Stomach (tissue), 8 donors: ENCODE measurements at regions not wholly inside any gene's neighbourhood (a gene's known extent, or its start where the extent isn't known, plus 50 kb on each side); places are given as distances from the start of the nearest gene placed in this dataset.

Experiments used
- DNase-seq, 2 donors: peaks; one replicate each; pipeline versions ENCODE4 v3.0.0 to v3.0.0-alpha.2; 2013 to 2019
- H3K27ac ChIP-seq, 5 donors: fragments of 200-600 bp in 4 of 5; sonication (generic) in 4 of 5; one replicate each; pipeline ENCODE4 v1.5.1; 2013 to 2019; ENCODE audit warnings: mild to moderate bottlenecking in 1 of 5, moderate library complexity in 1 of 5
- H3K27me3 ChIP-seq, 3 donors: fragments of 200-600 bp; sonication (generic); one replicate each; pipeline ENCODE4 v1.5.1; 2017 to 2019; ENCODE audit warnings: mixed run types in 1 of 3
- H3K36me3 ChIP-seq, 4 donors: fragments of 200-600 bp; sonication (generic); 1 replicate in 3 of 4; 2 replicates in 1 of 4; pipeline ENCODE4 v1.5.1; 2016 to 2019
- H3K4me1 ChIP-seq, 4 donors: fragments of 200-600 bp; sonication (generic); one replicate each; pipeline ENCODE4 v1.5.1; 2016 to 2019
- H3K4me3 ChIP-seq, 4 donors: fragments of 200-600 bp; sonication (generic) in 3 of 4; one replicate each; pipeline ENCODE4 v1.5.1; 2016 to 2019; ENCODE audit warnings: mild to moderate bottlenecking in 1 of 4
- H3K9me3 ChIP-seq, 4 donors: fragments of 200-600 bp; sonication (generic); one replicate each; pipeline ENCODE4 v1.5.1; 2016 to 2019
- CTCF ChIP-seq, 7 experiments: fragments of 450-650 bp in 4 of 7; fragments of 200-600 bp in 3 of 7; sonication (generic) in 3 of 7; IDR thresholded peaks; one replicate each; pipeline ENCODE4 v1.5.1; 2016 to 2019; ENCODE audit warnings: antibody characterized with exemption in 7 of 7, control low read depth in 2 of 7, mild to moderate bottlenecking in 1 of 7
- EP300 ChIP-seq: sonication (generic); formaldehyde crosslinking; IDR thresholded peaks from one replicate; pipeline ENCODE4 v1.6.1; 2017; ENCODE audit warnings: antibody characterized with exemption
- POLR2A ChIP-seq, 4 donors: fragments of 450-650 bp; IDR thresholded peaks; one replicate each; pipeline ENCODE4 v1.6.1; 2016; ENCODE audit warnings: antibody characterized with exemption in 4 of 4, control low read depth in 2 of 4, mild to moderate bottlenecking in 1 of 4, moderate library complexity in 1 of 4
- POLR2AphosphoS5 ChIP-seq, 3 donors: sonication (generic); formaldehyde crosslinking; IDR thresholded peaks; one replicate each; pipeline ENCODE4 v1.6.1; 2016; ENCODE audit warnings: antibody characterized with exemption in 3 of 3
- WGBS, 5 donors: extraction: QIAGEN DNeasy Blood & Tissue Kit in 3 of 5; methylation state at CpG; one replicate each; pipeline versions ENCODE4 v1.1.5 to v1.1.7; 2013 to 2018; 5-methylcytosine and 5-hydroxymethylcytosine counted together
- intact Hi-C: fragments of 100-400 bp; cut with DNase I; formaldehyde crosslinking; loops from one replicate; pipeline ENCODE4 v1.15.1; 2023; ENCODE audit warnings: low total_unique reads
- donor health status: healthy with polysubstance abuse.
- donor health status: Bipolar disorder and iron deficiency.
- donor health status: healthy.

DNA sequence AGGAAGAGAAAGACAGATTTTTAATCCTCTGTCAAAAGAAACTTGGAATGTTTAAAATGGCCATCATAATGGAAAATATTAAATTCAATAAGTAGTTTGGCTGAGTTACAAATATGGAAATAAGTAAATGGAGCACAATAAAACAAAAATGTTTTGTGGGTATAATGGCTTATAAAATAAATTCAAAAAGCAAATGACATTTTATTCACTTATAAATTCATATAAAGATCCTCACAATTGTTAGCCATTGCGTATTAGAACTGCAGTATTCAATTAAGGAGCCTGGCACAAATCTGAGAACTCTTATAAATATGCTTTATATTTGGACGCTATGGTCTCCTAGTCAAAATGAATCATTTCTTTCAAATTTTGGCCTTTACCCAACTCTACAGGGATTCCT, 339.0 kb upstream of the PABPC4L start:
- no peaks in the 10 kb centered on the region for H3K36me3 ChIP-seq
- no peak for DNase-seq
- intact Hi-C loops, result no loop called here
- TF ChIP-seq EP300 (no peak), POLR2AphosphoS5 (IDR thresholded peaks at IDR 0.05) (no peak), POLR2A (IDR thresholded peaks at IDR 0.05) (no peak), CTCF (IDR thresholded peaks at IDR 0.05) (no peak)
- 57 to 91% (median 84%) methylated on average over 2 of the region's 2 CpGs for WGBS, 5 donors
- no peaks in the 10 kb centered on the region for H3K4me1 ChIP-seq
- H3K27ac ChIP-seq, result no peak overlapping the region
- H3K9me3 ChIP-seq, result no peaks in the 10 kb centered on the region
- H3K27me3 ChIP-seq, result no peaks in the 10 kb centered on the region
- no peak overlapping the region for H3K4me3 ChIP-seq

GRCh38 chr4:134539729-134540231, 338.2 kb upstream of the PABPC4L start:
- Histone ChIP-seq H3K36me3 (no peaks in the 10 kb centered on the region), H3K4me1 (no peaks in the 10 kb centered on the region), H3K27ac (no peak overlapping the region), H3K27me3 (no peaks in the 10 kb centered on the region), H3K4me3 (no peak overlapping the region), H3K9me3 (no peaks in the 10 kb centered on the region)
- intact Hi-C loops, result no loop called here
- WGBS, 5 donors, result 66 to 86% (median 69%) methylated on average over 1 of the region's 1 CpG
- TF ChIP-seq POLR2AphosphoS5 (IDR thresholded peaks at IDR 0.05), result peak in 1 of 3 donors; percentile 23
- no peak for TF ChIP-seq CTCF (IDR thresholded peaks at IDR 0.05)
- DNase-seq, result peak in 1 of 2 donors; percentile 16

DNA sequence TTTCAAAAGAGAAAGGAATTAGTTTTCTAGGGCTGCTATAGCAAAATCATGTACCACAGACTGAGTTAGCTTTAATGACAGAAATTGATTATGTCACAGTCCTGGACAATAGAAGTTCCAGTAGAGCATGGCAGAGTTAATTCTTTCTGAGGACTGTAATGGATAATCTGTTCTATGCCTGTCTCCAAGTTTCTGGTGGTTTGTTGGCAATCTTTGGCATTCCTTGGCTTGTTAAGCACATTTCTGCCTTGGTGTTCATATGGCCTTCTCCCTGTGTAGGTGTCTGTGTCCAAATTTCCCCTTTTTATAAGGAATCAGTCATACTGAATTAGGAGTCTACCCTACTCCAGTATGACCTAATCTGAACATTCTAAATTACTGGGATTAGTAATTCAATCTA, 336.1 kb upstream of the PABPC4L start:
- Histone ChIP-seq H3K27me3 (no peaks in the 10 kb centered on the region), H3K36me3 (no peaks in the 10 kb centered on the region), H3K4me3 (no peak overlapping the region), H3K9me3 (no peaks in the 10 kb centered on the region), H3K4me1 (no peaks in the 10 kb centered on the region), H3K27ac (no peak overlapping the region)
- intact Hi-C loops, result no loop called here
- DNase-seq, result no peak
- no peak for TF ChIP-seq POLR2A (IDR thresholded peaks at IDR 0.05)
- TF ChIP-seq POLR2AphosphoS5 (IDR thresholded peaks at IDR 0.05), result no peak
- TF ChIP-seq EP300, result no peak
- no peak for TF ChIP-seq CTCF (IDR thresholded peaks at IDR 0.05)

DNA sequence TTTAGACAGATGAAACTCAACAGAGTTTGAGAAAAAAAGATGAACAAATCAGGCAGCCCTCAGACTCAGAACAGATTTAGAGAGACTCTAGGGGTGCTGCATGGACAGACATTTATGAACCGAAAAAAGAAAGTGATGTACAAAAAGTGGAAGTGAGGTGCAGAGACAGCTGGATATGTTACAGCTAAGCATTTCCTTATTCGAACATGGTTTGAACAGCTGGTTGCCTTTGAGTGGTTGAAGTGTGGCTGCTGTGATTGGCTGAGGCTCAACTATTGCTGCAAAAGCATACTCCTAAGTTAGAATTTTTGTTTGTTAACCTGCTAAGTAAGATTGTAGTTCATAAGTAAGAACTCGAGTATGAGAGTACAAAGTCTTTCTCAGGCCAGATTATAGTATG, 331.5 kb upstream of the PABPC4L start:
- Histone ChIP-seq H3K4me1 (no peaks in the 10 kb centered on the region), H3K27ac (no peak overlapping the region), H3K27me3 (no peaks in the 10 kb centered on the region), H3K36me3 (no peaks in the 10 kb centered on the region), H3K4me3 (no peak overlapping the region), H3K9me3 (no peaks in the 10 kb centered on the region)
- 42 to 53% (median 47%) methylated on average over 3 of the region's 3 CpGs for WGBS, 5 donors
- peak in 1 of 2 donors; percentile 19 for DNase-seq
- intact Hi-C loops, result no loop called here
- TF ChIP-seq EP300, result no peak
- TF ChIP-seq POLR2AphosphoS5 (IDR thresholded peaks at IDR 0.05), result no peak
- no peak for TF ChIP-seq POLR2A (IDR thresholded peaks at IDR 0.05)
- no peak for TF ChIP-seq CTCF (IDR thresholded peaks at IDR 0.05)
